MCF 10A (cell line): ENCODE measurements at regions not wholly inside any gene's neighbourhood (a gene's known extent, or its start where the extent isn't known, plus 50 kb on each side); places are given as distances from the start of the nearest gene placed in this dataset.

Experiments
- BruUV-seq: library from RNA; stranded (reverse); fragments of 400-500 nt; replicated peaks from 2 replicates; lab custom pipeline; 2021; lab: Mats Ljungman, UMichigan
- CTCF ChIA-PET: fragments of 300-600 bp; sonication (Branson Sonifier 250); formaldehyde crosslinking; extraction: SDS; loops from one replicate; lab custom pipeline; 2021; ENCODE audit warnings: antibody characterized with exemption, inconsistent platforms; lab: Yijun Ruan, JAX
- POLR2A ChIA-PET: fragments of 300-600, 350-650 bp; sonication (Branson Sonifier 250); formaldehyde crosslinking; extraction: SDS; loops from one replicate; lab custom pipeline; 2020; ENCODE audit warnings: antibody characterized with exemption, inconsistent platforms; lab: Yijun Ruan, JAX
- DNase-seq: peaks from one replicate; pipeline ENCODE4 v3.0.0-alpha.2; 2018; ENCODE audit not compliant: unreplicated experiment
- H3K27ac Mint-ChIP-seq: one replicate; pipeline ENCODE4 v1.8.0; 2022; ENCODE audit warnings: mild to moderate bottlenecking, low read depth, mixed read lengths; ENCODE audit not compliant: unreplicated experiment
- H3K27me3 Mint-ChIP-seq: one replicate; pipeline ENCODE4 v1.8.0; 2022; ENCODE audit warnings: mixed read lengths; ENCODE audit not compliant: insufficient read depth, unreplicated experiment
- H3K36me3 Mint-ChIP-seq: one replicate; pipeline ENCODE4 v1.8.0; 2022; ENCODE audit warnings: mild to moderate bottlenecking, moderate library complexity, mixed read lengths; ENCODE audit not compliant: insufficient read depth, unreplicated experiment
- H3K4me1 Mint-ChIP-seq: one replicate; pipeline ENCODE4 v1.8.0; 2022; ENCODE audit warnings: mixed read lengths; ENCODE audit not compliant: insufficient read depth, unreplicated experiment
- H3K4me3 Mint-ChIP-seq: one replicate; pipeline ENCODE4 v1.8.0; 2022; ENCODE audit warnings: mild to moderate bottlenecking, moderate library complexity, mixed read lengths; ENCODE audit not compliant: unreplicated experiment
- H3K9me3 Mint-ChIP-seq: one replicate; pipeline ENCODE4 v1.8.0; 2022; ENCODE audit warnings: mixed read lengths; ENCODE audit not compliant: unreplicated experiment
- CTCF ChIP-seq: fragments of 200-600 bp; IDR thresholded peaks from one replicate; pipeline ENCODE4 v1.8.0; 2022; ENCODE audit warnings: antibody characterized with exemption, mild to moderate bottlenecking; ENCODE audit not compliant: unreplicated experiment
- intact Hi-C: fragments of 100-400 bp; cut with micrococcal nuclease; formaldehyde crosslinking; loops from 2 replicates; pipeline ENCODE4 v1.14.1; 2022

GRCh38 chr2:12478151-12479064 lies 238.3 kb upstream of the TRIB2 start:
- intact Hi-C loops, result no loop called here
- ChIA-PET CTCF (interaction anchor here (0.8 kb wide), 2 partner anchors 254 to 528 kb away, joined by 3 read pairs; no protein-coding TSS in a partner anchor), POLR2A (no interaction called here)
- Mint-ChIP-seq H3K4me3 (no peak overlapping the region), H3K27ac (peak overlapping the region; percentile 55), H3K36me3 (no peaks in the 10 kb centered on the region), H3K4me1 (peaks cover 6% of the 10 kb centered on the region), H3K9me3 (no peaks in the 10 kb centered on the region), H3K27me3 (no peaks in the 10 kb centered on the region)
- no TSS peak for BruUV-seq
- no peak for TF ChIP-seq CTCF
- no peak for DNase-seq

GRCh38 chr2:12479065-12479601 lies 237.6 kb upstream of the TRIB2 start:
- CTCF ChIA-PET, result interaction anchor here (0.8 kb wide), 2 partner anchors 254 to 527 kb away, joined by 3 read pairs; no protein-coding TSS in a partner anchor
- BruUV-seq, result no TSS peak
- POLR2A ChIA-PET, result no interaction called here
- H3K27ac Mint-ChIP-seq, result peak overlapping the region; percentile 55
- peak; percentile 40 for DNase-seq
- no peaks in the 10 kb centered on the region for H3K27me3 Mint-ChIP-seq
- H3K36me3 Mint-ChIP-seq, result no peaks in the 10 kb centered on the region
- no peak overlapping the region for H3K4me3 Mint-ChIP-seq
- intact Hi-C loops, result no loop called here
- TF ChIP-seq CTCF, result no peak
- H3K4me1 Mint-ChIP-seq, result peaks cover 6% of the 10 kb centered on the region
- no peaks in the 10 kb centered on the region for H3K9me3 Mint-ChIP-seq

DNA sequence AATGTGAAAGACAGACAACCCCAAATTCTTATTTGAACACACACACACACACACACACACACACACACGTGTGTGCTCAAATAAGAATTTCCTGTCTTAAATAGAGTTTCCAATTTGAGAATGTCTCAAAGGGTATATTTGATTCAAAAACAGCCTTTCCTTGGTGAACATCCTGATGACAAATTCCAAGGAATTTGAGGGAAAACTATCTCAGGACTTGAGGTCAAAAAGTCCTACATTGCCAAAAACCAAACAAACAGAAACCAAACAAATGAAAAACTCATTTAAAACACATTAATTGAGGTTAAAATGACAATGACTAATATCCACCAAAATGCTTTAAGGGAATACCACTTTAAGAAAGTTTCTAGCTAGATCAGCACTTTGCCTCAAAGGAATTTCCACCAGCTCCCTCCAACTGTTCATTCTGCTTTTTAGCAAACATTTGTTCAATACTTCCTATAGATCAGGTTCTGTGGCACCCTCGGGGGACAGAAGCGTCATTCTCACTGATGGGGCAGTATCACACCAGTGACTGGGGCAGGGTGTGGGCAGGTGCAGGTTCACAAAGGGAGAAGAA lies 232.1 kb upstream of the TRIB2 start:
- CTCF ChIA-PET, result interaction anchor here (0.5 to 0.6 kb wide), 2 partner anchors 102 to 154 kb away, joined by 3 to 4 read pairs; no protein-coding TSS in a partner anchor
- H3K27ac Mint-ChIP-seq, result no peak overlapping the region
- H3K9me3 Mint-ChIP-seq, result no peaks in the 10 kb centered on the region

More for the DNA sequence above, 232.1 kb upstream of the TRIB2 start:
- Mint-ChIP-seq H3K27me3 (no peaks in the 10 kb centered on the region), H3K4me1 (peaks cover 12% of the 10 kb centered on the region), H3K36me3 (no peaks in the 10 kb centered on the region), H3K4me3 (no peak overlapping the region)
- no peak for DNase-seq
- BruUV-seq, result no TSS peak
- POLR2A ChIA-PET, result no interaction called here
- intact Hi-C loops, result no loop called here
- no peak for TF ChIP-seq CTCF
